ENCODE measurements at regions not wholly inside any gene's neighbourhood (a gene's known extent, or its start where the extent isn't known, plus 50 kb on each side); places are given as distances from the start of the nearest gene placed in this dataset.

DNA sequence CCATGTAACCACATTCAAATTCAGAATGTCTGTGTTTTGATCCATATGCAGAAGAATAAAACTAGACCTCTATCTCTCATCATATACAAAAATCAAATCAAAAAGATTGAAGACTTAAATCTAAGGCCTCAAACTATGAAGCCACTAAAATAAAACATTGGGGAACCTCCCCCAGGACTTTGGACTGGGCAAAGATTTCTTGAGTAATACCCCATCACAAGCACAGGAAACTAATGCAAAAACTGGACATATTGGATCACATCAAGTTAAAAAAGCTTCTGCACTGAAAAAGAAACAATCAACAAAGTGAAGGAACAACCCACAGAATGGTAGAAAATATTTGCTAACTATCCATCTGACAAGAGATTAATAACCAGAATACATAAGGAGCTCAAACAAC is 266.8 kb downstream of the EPM2A start:
- no peak for DNase-seq

DNA sequence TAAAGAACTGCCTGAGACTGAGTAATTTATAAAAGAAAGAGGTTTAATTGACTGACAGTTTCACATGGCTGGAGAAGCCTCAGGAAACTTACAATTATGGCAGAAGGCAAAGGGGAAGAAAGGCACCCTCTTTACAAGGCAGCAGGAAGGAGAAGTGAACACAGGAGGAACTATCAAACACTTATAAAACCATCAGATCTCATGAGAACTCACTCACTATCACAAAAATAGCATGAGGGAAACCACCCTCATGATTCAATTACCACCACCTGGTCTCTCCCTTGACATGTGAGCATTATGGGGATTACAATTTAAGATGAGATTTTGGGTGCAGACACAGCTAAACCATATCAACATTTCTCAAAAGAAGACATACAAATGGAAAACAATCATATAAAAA is 266.3 kb downstream of the EPM2A start:
- DNase-seq = no peak

DNA sequence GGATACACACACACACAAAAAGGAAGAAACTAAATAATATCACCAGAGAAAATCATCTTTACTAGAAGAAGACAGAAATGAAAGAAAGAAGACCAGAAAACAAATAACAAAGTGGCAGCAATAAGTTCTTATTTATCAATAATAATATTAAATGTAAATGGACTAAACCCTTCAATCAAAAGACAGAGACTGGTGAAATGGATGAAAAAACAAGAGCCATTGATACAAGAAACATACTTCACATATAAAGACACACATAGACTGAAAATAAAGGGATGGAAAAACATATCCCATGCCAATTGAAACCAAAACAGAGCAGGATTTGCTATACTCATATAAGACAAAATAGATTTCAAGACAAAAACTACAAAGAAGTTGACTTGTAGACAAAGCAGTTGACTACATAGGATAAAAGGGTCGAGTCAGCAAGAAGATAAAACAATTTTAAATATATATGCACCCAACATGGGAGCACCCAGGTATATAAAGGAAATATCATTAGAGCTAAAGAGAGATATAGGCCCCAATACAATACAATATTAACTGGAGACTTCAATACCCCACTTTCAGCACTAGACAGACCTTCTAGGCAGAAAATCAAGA is 259.4 kb downstream of the EPM2A start:
- no peak for DNase-seq

DNA sequence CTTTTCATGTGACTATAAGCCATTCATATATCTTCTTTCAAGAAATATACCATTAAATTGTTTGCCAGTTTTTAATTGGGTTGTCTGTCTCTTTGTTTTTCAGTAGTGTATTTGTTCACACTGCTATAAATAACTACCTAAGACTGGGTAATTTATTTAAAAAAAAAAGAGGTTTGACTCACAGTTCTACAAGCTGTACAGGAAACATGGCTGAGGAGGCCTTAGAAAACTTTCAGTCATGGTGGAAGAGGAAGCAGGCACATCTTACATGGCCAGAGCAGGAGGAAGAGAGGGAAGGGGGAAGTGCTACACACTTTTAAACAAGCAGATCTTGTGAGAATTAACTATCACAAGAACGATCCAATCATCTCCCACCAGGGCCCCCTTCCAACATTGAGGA is 255.3 kb downstream of the EPM2A start:
- DNase-seq = no peak

DNA sequence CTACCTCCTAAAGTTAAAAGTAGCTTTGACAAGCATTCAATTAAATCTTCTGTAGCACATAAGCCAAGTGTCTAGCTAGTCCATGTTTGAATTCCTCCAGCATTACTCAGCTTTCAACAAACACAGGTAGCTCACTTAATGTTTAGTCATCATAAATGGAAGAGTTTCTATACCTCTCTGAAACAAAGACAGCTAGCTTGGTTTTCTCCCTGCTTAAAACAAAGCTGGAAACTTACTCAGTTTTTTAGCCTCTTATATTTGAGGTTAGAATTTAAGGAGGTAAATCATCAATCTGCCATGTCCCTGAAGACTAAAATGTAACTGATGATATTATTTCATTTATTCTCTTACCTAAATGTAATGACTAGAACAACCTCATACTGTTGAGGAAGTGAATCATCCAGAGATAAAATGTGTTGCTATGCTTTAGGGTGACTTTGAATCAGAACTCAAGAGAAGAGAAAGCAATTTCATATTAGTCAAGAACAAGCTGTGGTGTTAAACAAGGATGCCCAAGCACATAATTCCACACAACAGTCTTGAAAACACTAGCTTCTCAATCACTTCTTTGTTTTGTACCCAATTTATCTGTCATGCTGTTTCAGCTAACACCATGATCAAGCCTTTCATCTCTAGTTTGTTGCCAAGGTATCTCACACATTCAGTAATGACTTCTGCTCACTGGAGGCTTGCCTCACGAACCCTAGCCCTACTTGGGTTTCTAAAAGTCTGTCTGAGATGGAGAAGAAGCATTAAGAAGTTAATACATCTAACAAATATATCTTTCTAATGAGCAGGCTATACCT is 251.9 kb downstream of the EPM2A start:
- no peak for DNase-seq

DNA sequence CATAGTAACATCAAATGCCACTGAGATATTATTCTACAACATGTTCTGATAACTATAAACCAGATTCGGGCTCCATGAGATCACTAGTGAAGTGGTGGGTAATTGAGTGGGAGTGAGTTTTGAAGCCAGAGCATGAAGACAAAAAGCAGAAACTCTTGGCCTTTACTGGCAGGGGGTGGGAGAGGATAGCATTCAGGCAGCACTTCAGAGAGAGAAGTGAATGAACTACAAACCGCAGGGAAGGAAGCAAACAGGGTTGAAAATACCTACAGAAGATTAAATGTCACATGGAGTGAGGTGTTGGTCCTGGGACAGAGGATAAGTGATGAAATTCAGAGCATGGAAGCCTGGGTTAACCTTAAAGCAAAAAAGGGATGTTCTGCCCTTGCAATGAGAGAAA is 250.0 kb downstream of the EPM2A start:
- DNase-seq = no peak

DNA sequence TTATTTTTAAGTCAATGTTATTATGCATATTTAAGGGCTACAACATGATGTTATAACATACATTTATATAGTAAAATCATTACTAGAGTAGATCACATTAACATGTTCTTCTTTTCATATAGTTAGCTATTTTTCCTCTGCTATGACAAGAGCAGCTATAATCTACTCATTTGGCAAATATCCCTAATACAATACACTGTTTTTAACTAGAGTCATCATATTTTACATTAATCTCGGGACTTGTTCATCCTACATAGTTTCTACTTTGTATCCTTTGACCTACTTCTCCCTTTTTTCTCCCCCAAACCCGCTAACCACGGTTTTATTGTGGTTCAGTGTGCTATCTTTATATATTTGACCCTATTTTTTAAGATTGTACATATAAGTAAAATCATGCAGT is 249.0 kb downstream of the EPM2A start:
- DNase-seq = no peak

DNA sequence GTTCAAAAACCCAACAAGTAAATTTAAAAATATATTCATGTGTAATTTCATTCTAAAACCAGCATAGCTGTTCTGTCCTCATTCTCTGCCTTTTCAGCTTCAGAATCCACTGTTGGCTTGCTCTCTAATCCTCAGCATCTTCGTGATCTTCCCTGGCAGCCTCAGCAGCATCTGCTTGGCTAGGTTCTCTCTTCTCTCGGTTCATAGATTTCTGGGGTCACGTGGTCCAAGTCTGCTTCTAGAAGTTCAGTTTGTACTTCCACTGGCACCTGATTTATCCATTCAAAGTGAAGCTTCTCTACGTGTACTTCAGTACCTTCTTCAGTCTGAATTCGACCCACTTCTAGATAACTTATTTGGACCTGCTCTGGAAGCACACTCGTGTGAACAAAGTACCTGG is 245.7 kb downstream of the EPM2A start:
- no peak for DNase-seq

DNA sequence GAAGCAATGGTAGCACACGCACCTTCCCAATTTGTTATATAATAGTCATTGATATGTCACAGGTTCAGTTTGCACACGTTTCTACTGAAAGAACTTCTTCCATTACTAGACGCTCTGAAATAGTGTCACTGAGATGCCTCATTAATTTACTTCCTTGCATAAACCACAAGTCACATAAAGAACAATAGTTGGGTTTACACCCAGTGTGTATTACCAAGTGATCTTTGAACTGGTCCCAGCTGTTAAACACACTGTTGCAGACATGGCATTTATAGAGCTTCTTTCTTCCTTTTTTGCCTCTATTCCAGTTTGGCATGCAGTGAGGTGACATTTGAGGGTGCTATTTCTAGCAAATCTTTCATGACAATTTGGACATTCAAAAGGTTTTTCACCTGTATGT is 245.3 kb downstream of the EPM2A start:
- no peak for DNase-seq

DNA sequence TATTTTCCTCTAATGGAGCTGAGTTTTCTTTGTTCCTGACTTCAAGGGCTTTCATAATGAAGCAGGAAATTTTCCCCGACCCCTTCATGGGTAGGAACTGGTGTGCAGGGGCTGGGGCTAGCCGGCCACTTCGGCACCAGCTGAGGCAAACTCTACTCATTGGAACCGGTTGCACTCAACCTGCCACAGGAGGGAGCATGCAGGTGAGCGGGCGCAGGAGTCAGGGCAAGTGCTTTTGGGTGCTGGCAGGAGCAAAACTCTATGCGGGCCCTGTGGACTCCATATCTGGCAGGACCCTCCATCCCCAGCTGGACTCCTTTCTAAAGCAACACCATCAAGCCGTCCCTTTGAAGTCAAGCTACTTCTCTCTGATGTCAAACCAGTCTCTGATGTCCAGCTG is 244.2 kb downstream of the EPM2A start:
- no peak for DNase-seq

DNA sequence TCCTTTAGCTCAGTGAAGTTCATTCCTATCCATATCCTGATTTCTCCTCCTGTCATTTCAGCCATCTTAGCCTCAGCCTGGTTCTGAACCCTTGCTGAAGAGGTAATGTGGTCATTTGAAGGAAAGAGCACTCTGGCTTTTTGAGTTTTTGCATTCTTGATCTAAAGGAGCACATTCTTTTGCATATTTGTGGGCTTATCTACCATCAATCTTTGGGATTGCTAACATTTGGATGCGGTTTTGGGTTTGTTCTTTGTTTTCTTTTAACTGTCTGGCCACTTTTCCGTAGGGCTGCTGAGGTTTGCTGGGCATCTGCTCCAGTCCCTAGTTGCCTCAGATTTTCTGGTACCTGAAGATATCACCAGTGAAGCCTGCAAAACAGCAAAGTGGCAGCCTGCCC is 238.3 kb downstream of the EPM2A start:
- no peak for DNase-seq

DNA sequence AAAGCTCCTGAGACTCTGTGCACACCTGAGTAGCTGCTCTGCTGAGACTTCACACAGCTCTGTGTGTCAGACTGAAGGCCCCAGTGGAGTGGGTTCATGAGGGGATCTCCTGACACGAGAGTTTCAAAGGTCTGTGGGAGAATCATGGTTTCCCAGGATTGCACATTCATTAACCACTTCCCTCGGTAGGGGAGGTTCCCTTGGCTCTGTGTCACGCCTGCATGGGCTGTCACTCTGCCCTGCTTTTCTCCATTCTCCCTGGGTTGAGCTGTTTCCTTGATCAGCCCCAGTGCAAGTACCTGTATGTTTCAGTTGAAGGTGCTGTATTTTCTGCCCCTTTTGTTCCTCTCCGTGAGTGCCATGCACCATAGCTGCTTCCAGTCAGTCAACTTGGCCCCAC is 236.9 kb downstream of the EPM2A start:
- DNase-seq = no peak

DNA sequence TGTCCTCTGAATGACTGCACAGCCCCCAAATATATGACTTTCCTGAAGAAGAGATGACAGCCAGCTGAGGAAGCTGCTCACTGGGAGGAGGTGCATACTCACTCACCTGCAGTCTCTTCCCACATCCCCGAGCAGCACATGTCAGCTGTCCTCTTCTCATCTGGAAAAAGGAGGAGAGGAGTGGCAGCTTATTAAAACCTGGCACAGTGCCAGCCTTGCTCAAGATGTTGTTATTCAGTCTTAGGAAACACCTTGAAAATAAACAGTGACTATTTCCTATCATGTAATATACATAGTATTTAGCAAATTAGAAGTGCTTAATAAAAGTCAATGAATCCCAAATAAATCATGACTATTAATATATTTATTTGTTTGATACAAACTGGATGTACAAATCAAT is 232.9 kb downstream of the EPM2A start:
- DNase-seq = no peak

DNA sequence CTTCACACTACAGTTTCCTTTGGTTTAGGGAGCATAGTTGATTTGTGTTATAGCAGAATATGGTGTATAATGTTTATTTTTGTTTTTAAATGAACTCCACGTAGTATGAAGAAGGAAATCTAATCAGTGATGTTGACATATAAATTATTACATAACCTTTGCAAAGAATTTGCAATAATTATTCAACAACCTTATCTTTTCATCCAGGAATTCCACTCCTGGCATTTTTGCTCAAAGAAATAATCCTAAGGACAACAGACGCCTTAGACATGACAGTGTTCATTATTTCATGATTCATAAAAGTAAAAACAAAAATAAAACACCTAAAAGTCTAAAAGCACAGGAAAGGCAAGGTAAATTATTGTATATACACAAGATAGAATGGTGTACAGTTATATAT is 229.2 kb downstream of the EPM2A start:
- no peak for DNase-seq

DNA sequence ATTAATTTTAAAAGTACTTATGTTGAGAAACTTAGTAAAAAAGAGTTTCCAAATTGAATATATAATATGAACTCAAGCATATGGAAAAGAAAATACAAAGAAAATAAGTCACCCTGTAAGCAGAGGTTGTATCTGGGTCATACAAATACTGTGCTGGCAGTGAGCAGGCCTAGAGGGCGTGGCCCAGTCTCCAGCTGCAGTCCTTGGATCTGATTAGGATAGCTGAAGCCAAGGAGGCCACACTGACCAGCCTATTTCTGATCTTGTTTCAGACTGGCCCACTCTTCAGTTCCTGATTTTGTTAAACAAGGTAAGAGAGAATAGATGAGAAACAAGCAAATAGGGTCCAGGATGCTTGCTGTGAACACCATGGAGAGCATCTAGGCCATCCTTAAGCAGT is 228.8 kb downstream of the EPM2A start:
- no peak for DNase-seq

DNA sequence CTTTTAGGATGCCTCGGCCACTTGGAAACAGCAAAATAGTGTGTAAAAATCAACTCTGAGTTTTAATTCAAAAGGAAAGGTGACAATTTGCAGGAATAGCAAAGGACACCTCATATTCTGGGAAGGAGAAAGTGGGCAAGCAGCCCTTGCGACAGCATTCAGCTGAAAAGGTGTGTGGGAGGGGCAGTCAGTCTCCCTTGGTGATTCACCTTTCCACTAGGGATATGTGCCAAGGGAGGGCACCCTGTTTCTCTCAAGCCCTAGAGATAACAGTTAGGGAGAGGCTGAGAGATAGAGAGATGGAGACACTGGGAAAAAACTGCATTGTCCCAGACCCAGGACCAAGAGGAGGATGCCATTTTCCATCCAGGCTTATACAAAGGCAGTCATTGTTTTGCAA is 228.1 kb downstream of the EPM2A start:
- no peak for DNase-seq

DNA sequence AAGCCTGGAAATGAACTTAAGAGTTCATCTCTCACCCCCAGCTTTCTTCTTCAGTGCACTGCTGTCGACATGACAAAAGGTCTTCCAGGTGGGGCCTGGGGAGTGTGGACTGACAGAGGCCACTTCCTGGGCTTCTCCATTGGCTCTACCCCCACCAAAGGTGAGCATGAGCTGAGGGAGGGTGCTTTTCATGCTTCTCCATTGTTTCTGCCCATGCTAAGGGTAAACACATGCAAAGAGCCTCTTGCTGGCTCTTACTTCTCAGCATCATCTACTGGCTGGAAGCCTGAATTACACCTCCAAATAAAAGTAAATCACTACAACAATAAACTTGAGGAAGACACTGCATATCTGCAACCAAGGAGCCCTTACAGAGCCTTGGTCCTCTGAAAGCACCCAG is 227.2 kb downstream of the EPM2A start:
- DNase-seq = no peak

DNA sequence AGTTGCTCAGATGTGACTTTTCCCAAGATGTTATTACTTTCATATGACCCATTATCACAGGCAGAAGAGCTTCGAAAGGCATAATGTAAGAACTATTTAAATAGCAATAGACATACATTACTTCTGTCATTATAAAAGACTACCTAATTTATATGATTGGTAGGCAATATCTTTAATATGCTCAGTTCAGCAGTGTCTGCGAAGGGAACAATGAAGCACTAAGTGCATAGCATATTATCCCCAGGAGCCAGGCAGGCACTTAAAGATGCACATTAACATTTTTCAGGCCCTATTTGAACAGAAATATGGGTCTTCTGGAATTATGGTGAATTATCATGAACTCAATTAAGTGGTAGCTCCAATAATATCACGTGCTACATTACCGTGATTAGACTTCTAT is 217.8 kb downstream of the EPM2A start:
- DNase-seq = no peak

DNA sequence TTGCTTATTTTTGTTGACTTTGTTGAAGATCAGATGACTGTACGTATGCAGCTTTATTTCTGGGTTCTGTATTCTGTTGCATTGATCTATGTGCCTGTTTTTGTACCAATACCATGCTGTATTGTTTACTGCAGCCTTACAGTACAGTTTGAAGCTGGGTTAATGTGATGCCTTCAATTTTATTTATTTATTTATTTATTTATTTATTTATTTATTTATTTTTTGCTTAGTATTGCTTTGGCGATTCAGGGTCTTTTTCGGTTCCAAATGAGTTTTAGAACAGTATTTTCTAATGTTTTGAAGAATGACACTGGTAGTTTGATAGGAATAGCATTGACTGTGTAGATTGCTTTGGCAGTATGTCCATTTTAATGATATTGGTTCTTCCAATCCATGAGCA is 210.3 kb downstream of the EPM2A start:
- no peak for DNase-seq

DNA sequence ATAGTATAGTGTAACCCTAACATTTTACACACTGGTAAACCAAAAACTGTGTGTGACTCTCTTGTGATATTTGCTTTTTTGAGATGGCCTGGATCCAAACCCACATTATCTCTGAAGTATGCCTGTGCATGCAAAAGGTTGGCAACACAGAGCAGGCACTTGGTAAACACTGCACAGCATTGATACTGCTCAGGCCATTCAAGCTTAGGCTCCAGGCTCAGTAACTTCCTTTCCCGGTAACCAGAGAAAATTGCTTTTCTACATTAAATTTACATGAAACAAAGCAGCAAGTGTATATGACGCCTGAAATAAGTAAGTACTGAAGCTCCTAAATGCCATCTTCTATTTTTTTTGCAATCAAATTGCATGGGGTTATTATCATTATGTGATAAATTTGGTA is 205.7 kb downstream of the EPM2A start:
- DNase-seq = no peak

DNA sequence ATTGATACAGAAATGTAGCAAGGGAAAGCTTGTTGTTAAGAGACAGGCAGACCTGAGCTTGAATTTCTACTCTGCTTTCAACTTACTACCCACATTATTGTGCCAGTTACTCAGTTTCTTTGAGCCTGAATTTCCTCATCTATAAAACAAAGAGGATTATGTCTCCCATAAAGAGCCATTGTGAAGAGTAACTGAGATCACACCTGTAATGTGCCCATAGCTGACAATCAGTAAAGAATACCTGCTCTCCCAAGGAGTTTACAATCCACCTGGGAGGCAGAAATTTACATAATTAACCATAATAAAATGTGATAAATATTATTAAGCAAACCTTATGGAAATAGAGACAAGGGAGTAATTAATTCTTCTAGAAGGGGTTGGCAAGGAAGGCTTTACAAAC is 204.9 kb downstream of the EPM2A start:
- no peak for DNase-seq

DNA sequence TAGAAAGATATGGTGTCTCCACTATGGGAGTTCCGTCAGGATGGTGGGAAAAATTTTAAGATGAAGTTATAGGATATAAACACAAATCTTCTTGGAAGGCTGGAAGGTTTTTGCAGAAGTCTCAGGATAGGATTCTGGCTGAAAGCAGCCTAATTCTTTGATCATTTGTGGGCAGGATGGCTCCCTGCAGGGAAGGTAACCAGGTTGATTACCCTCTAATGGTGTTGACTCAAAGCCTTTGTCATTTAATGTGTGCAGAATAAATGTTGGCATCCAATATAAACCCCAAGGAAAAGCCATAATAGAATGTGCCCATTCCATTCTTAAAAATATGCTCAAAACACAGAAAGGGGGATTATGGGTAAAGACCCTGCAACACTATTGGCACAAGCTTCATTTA is 204.3 kb downstream of the EPM2A start:
- no peak for DNase-seq

DNA sequence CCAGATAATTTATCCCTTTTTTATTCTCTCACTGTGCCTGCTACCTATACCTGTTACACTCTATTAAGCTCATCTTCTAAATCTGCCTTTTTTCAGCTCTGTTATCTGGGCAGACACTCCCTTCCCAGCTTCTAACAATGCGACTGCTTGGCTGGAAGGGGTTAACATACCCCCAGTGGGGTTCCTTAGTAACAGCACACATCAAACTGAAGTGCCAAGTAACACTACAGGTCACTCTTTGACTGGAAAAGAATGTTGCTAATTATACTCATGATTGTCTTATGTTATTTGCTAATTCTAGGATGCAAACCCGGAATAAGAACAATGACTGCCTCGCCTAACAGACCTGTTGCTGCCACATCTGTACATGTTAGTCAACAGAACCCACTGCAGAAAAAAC is 203.5 kb downstream of the EPM2A start:
- no peak for DNase-seq

DNA sequence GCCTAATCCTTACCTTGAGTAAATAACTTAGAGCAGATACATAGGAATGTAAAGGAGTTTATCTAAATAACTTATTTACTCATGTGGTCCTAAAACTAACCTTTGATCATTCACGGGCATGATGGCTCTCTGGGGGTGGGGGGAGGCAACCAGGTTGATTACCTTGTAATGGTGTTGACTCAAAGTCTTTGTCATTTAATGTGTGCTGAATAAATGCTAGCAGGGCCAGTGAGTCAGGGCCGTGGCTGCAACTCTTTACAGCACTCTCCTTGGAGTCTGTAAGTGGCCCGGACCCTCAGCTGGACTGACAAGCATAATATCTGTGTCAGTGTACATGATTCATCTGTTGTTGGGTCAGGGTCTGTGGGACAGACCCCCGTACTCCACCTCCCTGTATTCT is 203.0 kb downstream of the EPM2A start:
- no peak for DNase-seq

DNA sequence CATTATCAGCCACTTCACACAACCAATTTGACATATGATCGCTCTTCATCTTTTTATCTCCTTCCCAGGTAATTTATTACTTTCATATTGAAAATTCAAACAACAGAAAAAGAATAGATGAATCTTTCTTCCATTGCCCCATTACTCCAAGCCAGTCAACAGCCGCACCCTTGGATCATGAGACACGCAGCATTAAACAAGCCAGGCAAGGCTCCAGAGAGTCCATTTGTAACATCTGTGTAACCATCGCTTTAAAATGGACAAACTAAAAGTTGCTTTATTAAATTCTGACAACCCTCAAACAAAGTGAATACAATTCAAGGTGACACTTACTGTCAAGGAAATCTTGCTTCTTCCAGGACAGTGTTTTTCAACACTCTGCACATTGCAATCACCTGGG is 200.3 kb downstream of the EPM2A start:
- DNase-seq = no peak

Data from effector CD4-positive, alpha-beta T cell (primary cell).